B cell (primary cell): ENCODE measurements at regions not wholly inside any gene's neighbourhood (a gene's known extent, or its start where the extent isn't known, plus 50 kb on each side); places are given as distances from the start of the nearest gene placed in this dataset.

ENCODE experiments used
- CTCF ChIP-seq: fragments of 200-600 bp; IDR thresholded peaks from one replicate; pipeline ENCODE4 v1.8.0; 2022; ENCODE audit warnings: antibody characterized with exemption, mild to moderate bottlenecking
- EZH2 ChIP-seq: IDR thresholded peaks from 2 replicates; pipeline ENCODE4 v1.6.1; 2012; ENCODE audit warnings: borderline replicate concordance, low read depth, mild to moderate bottlenecking, moderate library complexity, low read length; ENCODE audit not compliant: insufficient read depth, poor library complexity, severe bottlenecking

DNA sequence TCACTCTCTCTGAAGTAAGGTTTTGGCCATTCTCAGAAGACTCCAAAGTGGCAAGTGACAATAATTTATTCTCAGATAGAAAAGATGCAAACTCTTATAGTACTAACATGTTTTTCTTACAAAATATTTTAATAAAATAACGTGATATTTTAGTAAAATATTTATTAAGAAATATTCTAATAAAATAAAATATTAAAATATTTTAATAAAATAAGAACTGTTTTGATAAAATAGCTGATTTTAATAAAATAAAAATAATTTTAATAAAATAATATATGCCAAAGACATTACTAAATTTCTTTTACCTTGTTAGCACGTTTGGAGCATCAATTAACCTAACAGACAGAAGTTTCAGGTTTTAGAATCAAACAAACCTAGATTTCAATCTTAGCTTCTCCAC lies 424.0 kb upstream of the NECTIN3 start:
- no peak for TF ChIP-seq CTCF
- no peak for TF ChIP-seq EZH2
